Endothelial cell of umbilical vein (primary cell): ENCODE measurements at regions not wholly inside any gene's neighbourhood (a gene's known extent, or its start where the extent isn't known, plus 50 kb on each side); places are given as distances from the start of the nearest gene placed in this dataset.

Experiments used
- BruUV-seq: library from RNA; stranded (reverse); fragments of 400-500 nt; replicated peaks from 2 replicates; lab custom pipeline; 2021; lab: Mats Ljungman, UMichigan
- CTCF ChIA-PET: fragments of 300-600, 350-600 bp; sonication (Branson Sonifier 250); formaldehyde crosslinking; loops from one replicate; lab custom pipeline; 2021; ENCODE audit warnings: antibody characterized with exemption, inconsistent platforms; lab: Charles Lee
- POLR2A ChIA-PET: fragments of 300-600, 350-600 bp; sonication (Branson Sonifier 250); formaldehyde crosslinking; loops from one replicate; lab custom pipeline; 2021; ENCODE audit warnings: antibody characterized with exemption, inconsistent platforms; lab: Charles Lee
- DNase-seq: peaks from one replicate; pipeline ENCODE4 v3.0.0-alpha.2; 2011; ENCODE audit warnings: low read depth, low spot score
- FAIRE-seq: peaks from 2 replicates; lab custom pipeline; 2011; peaks lifted over from hg19 to GRCh38; lab: Jason Lieb, UNC
- H2AFZ ChIP-seq: 2 replicates; pipeline ENCODE4 v1.6.0; 2012; ENCODE audit warnings: low read depth, low read length, control low read depth, inconsistent platforms
- H3K27ac ChIP-seq: 2 replicates; pipeline ENCODE4 v1.5.1; 2011; ENCODE audit warnings: low read depth, mild to moderate bottlenecking, control low read depth, low read length, moderate library complexity; ENCODE audit not compliant: insufficient read depth
- H3K27me3 ChIP-seq, 2 experiments: 2 replicates each; pipeline versions ENCODE4 v1.6.0 to v1.6.1; 2011; ENCODE audit warnings: low read length in 2 of 2, mixed read lengths in 1 of 2; ENCODE audit not compliant: control insufficient read depth in 2 of 2, insufficient read depth in 2 of 2
- H3K36me3 ChIP-seq, 2 experiments: 2 replicates in 1 of 2; 3 replicates in 1 of 2; pipeline ENCODE4 v1.5.1; 2011; ENCODE audit warnings: low read length in 2 of 2, mild to moderate bottlenecking in 1 of 2, moderate library complexity in 1 of 2; ENCODE audit not compliant: control insufficient read depth in 2 of 2, insufficient read depth in 2 of 2; ENCODE audit errors: extremely low read depth in 1 of 2
- H3K4me1 ChIP-seq: 3 replicates; pipeline ENCODE4 v1.5.1; 2011; ENCODE audit warnings: mild to moderate bottlenecking, low read length; ENCODE audit not compliant: control insufficient read depth, insufficient read depth; ENCODE audit errors: extremely low read depth
- H3K4me2 ChIP-seq: 2 replicates; pipeline ENCODE4 v1.6.1; 2011; ENCODE audit warnings: low read length, control low read depth, mixed read lengths; ENCODE audit not compliant: insufficient read depth
- H3K4me3 ChIP-seq, 3 experiments: fragments of 200-600 bp in 1 of 3; sonication (generic), shearing (Covaris generic) in 1 of 3; replicated peaks in 1 of 3; 2 replicates each; pipeline ENCODE4 v1.5.1; 2011 to 2016; ENCODE audit warnings: control low read depth in 3 of 3, low read length in 3 of 3, mild to moderate bottlenecking in 2 of 3, inconsistent platforms in 1 of 3, low read depth in 1 of 3, moderate library complexity in 1 of 3; ENCODE audit not compliant: insufficient read depth in 1 of 3
- H3K79me2 ChIP-seq: 2 replicates; pipeline ENCODE4 v1.6.0; 2012; ENCODE audit warnings: low read length, inconsistent platforms; ENCODE audit not compliant: control insufficient read depth, insufficient read depth
- H3K9ac ChIP-seq: replicated peaks from 2 replicates; pipeline ENCODE3; 2011; ENCODE audit warnings: low read length, control low read depth; ENCODE audit not compliant: insufficient read depth; ENCODE audit errors: extremely low read depth
- H3K9me1 ChIP-seq: replicated peaks from 3 replicates; pipeline ENCODE4 v1.6.0; 2011; ENCODE audit warnings: mild to moderate bottlenecking, low read length; ENCODE audit not compliant: control insufficient read depth, insufficient read depth; ENCODE audit errors: extremely low read depth
- H3K9me3 ChIP-seq: replicated peaks from 2 replicates; pipeline ENCODE4 v1.5.1; 2012; ENCODE audit warnings: low read length, inconsistent platforms; ENCODE audit not compliant: control insufficient read depth, insufficient read depth
- H4K20me1 ChIP-seq: replicated peaks from 2 replicates; pipeline ENCODE3; 2011; ENCODE audit warnings: mild to moderate bottlenecking, low read length; ENCODE audit not compliant: control insufficient read depth, insufficient read depth; ENCODE audit errors: extremely low read depth
- EZH2 ChIP-seq: IDR thresholded peaks from 2 replicates; pipeline ENCODE4 v1.6.1; 2012; ENCODE audit warnings: borderline replicate concordance, low read depth, mild to moderate bottlenecking, moderate library complexity, low read length, inconsistent platforms; ENCODE audit not compliant: severe bottlenecking
- FOS ChIP-seq: IDR thresholded peaks from 2 replicates; pipeline ENCODE4 v1.6.1; 2011; ENCODE audit warnings: mild to moderate bottlenecking, low read length, moderate library complexity, borderline replicate concordance; ENCODE audit not compliant: insufficient read depth
- GATA2 ChIP-seq: IDR thresholded peaks from 2 replicates; pipeline ENCODE4 v1.7.0; 2011; ENCODE audit warnings: low read depth, mild to moderate bottlenecking, moderate library complexity, mixed read lengths, low read length; ENCODE audit not compliant: insufficient read length, insufficient read depth
- JUN ChIP-seq: IDR thresholded peaks from 2 replicates; pipeline ENCODE4 v1.6.1; 2011; ENCODE audit warnings: borderline replicate concordance, low read depth; ENCODE audit not compliant: insufficient read length, insufficient read depth
- MAX ChIP-seq: IDR thresholded peaks from 2 replicates; pipeline ENCODE4 v1.6.1; 2011; ENCODE audit not compliant: insufficient read depth, insufficient read length
- MYC ChIP-seq: IDR thresholded peaks from one replicate; pipeline ENCODE4 v1.6.1; 2011; ENCODE audit warnings: mild to moderate bottlenecking, low read depth, low read length
- POLR2A ChIP-seq: IDR thresholded peaks from 2 replicates; pipeline ENCODE4 v1.6.1; 2012; ENCODE audit warnings: low read depth, mild to moderate bottlenecking, control low read depth, low read length
- POLR2AphosphoS5 ChIP-seq: IDR thresholded peaks from 2 replicates; pipeline ENCODE4 v1.6.1; 2012; ENCODE audit warnings: low read depth, mild to moderate bottlenecking, control low read depth, low read length, moderate library complexity; ENCODE audit not compliant: insufficient read depth
- dilution Hi-C: fragments of 300-500 bp; cut with MboI; formaldehyde crosslinking; loops from one replicate; pipeline ENCODE4 v1.15.0; 2019; ENCODE audit warnings: low sequenced_read_pairs; ENCODE audit not compliant: extremely low pct_ligation_motif_present
- intact Hi-C: fragments of 100-400 bp; cut with micrococcal nuclease; formaldehyde crosslinking; loops from one replicate; pipeline ENCODE4 v1.10.0; 2022
- TF ChIP-seq, protein P1 (sequence below), 2 donors: IDR thresholded peaks; 1 replicate in 1 of 2; 2 replicates in 1 of 2; pipeline ENCODE4 v1.5.1; 2011; ENCODE audit warnings: low read length in 2 of 2, mild to moderate bottlenecking in 2 of 2, moderate library complexity in 2 of 2, control low read depth in 1 of 2, inconsistent platforms in 1 of 2, low read depth in 1 of 2; ENCODE audit not compliant: insufficient read depth in 1 of 2; ENCODE audit errors: extremely low read depth in 1 of 2

- peaks cover 6% of the 10 kb centered on the region for H3K4me1 ChIP-seq
- no peak for DNase-seq
- no peaks in the 10 kb centered on the region for H3K9me3 ChIP-seq
- TF ChIP-seq, protein P1, sequence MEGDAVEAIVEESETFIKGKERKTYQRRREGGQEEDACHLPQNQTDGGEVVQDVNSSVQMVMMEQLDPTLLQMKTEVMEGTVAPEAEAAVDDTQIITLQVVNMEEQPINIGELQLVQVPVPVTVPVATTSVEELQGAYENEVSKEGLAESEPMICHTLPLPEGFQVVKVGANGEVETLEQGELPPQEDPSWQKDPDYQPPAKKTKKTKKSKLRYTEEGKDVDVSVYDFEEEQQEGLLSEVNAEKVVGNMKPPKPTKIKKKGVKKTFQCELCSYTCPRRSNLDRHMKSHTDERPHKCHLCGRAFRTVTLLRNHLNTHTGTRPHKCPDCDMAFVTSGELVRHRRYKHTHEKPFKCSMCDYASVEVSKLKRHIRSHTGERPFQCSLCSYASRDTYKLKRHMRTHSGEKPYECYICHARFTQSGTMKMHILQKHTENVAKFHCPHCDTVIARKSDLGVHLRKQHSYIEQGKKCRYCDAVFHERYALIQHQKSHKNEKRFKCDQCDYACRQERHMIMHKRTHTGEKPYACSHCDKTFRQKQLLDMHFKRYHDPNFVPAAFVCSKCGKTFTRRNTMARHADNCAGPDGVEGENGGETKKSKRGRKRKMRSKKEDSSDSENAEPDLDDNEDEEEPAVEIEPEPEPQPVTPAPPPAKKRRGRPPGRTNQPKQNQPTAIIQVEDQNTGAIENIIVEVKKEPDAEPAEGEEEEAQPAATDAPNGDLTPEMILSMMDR (IDR thresholded peaks at IDR 0.05; ENCODE audit: extremely low read depth in 1 of 2, insufficient read depth in 1 of 2, low read depth in 1 of 2, low read length in 2 of 2) = no peak
- TF ChIP-seq MAX = no peak
- TF ChIP-seq JUN = no peak
- no peak for TF ChIP-seq POLR2AphosphoS5
- no peak for TF ChIP-seq FOS
- TF ChIP-seq POLR2A = no peak
- TF ChIP-seq GATA2 = no peak
- TF ChIP-seq EZH2 = no peak
- TF ChIP-seq MYC = no peak
- H4K20me1 ChIP-seq = no peaks in the 10 kb centered on the region
- dilution Hi-C loops (no loop called here), intact Hi-C loops (no loop called here)
- FAIRE-seq = no peak
- no peak overlapping the region for H3K27ac ChIP-seq
- H3K4me2 ChIP-seq = no peak overlapping the region
- peaks cover 0 to 9% of the 10 kb centered on the region in 2 experiments for H3K27me3 ChIP-seq
- H3K79me2 ChIP-seq = no peaks in the 10 kb centered on the region
- POLR2A ChIA-PET = no interaction called here
- H2AFZ ChIP-seq = no peak overlapping the region
- no TSS peak for BruUV-seq
- no peak overlapping the region for H3K4me3 ChIP-seq
- no peak overlapping the region for H3K9ac ChIP-seq
- CTCF ChIA-PET = no interaction called here
- no peaks in the 10 kb centered on the region for H3K36me3 ChIP-seq
- H3K9me1 ChIP-seq = no peaks in the 10 kb centered on the region
These were observed 229.0 kb upstream of the HES1 start for GRCh38 chr3:193906849-193907410.
